PC-9 (cell line): ENCODE measurements at regions not wholly inside any gene's neighbourhood (a gene's known extent, or its start where the extent isn't known, plus 50 kb on each side); places are given as distances from the start of the nearest gene placed in this dataset.

Source experiments
- BruUV-seq: library from RNA; stranded (reverse); fragments of 400-500 nt; replicated peaks from 2 replicates; lab custom pipeline; 2021; lab: Mats Ljungman, UMichigan
- CTCF ChIA-PET: fragments of 300-600 bp; sonication (Branson Sonifier 250); formaldehyde crosslinking; loops from one replicate; lab custom pipeline; 2022; ENCODE audit warnings: antibody characterized with exemption; lab: Charles Lee
- POLR2A ChIA-PET: fragments of 300-600 bp; sonication (Branson Sonifier 250); formaldehyde crosslinking; loops from one replicate; lab custom pipeline; 2022; ENCODE audit warnings: antibody characterized with exemption; ENCODE audit not compliant: unreplicated experiment; lab: Charles Lee
- DNase-seq, 2 experiments: peaks; one replicate each; pipeline versions ENCODE4 v3.0.0 to v3.0.0-alpha.2; 2015 to 2022; ENCODE audit warnings: mixed read lengths in 1 of 2
- H2AFZ ChIP-seq: fragments of 200-600 bp; sonication (generic); 2 replicates; pipeline ENCODE4 v1.8.1; 2017; ENCODE audit warnings: antibody characterized with exemption
- H3F3A ChIP-seq: fragments of 200-600 bp; sonication (generic); 2 replicates; pipeline ENCODE4 v1.8.1; 2017; ENCODE audit warnings: antibody characterized with exemption, mild to moderate bottlenecking, low read depth; ENCODE audit not compliant: insufficient read depth
- H3K27ac ChIP-seq: fragments of 200-600 bp; sonication (generic); 2 replicates; pipeline ENCODE4 v1.6.1; 2016; ENCODE audit warnings: mixed run types
- H3K27me3 ChIP-seq: fragments of 200-600 bp; sonication (generic); 2 replicates; pipeline ENCODE4 v1.6.1; 2016; ENCODE audit warnings: low read depth, mixed run types; ENCODE audit not compliant: insufficient read depth
- H3K36me3 ChIP-seq: fragments of 200-600 bp; sonication (generic); 2 replicates; pipeline ENCODE4 v1.6.1; 2016; ENCODE audit warnings: low read depth, mixed run types
- H3K4me1 ChIP-seq: fragments of 200-600 bp; sonication (generic); replicated peaks from 2 replicates; pipeline ENCODE4 v1.6.1; 2016; ENCODE audit warnings: mixed run types; ENCODE audit not compliant: insufficient read depth
- H3K4me2 ChIP-seq: fragments of 200-600 bp; sonication (generic); 2 replicates; pipeline ENCODE4 v1.6.1; 2017; ENCODE audit warnings: mixed run types
- H3K4me3 ChIP-seq: fragments of 200-600 bp; sonication (generic); 2 replicates; pipeline ENCODE4 v1.6.1; 2016; ENCODE audit warnings: mixed run types
- H3K79me2 ChIP-seq: fragments of 200-600 bp; sonication (generic); 2 replicates; pipeline ENCODE4 v1.6.1; 2017; ENCODE audit warnings: low read depth, mixed run types
- H3K9me2 ChIP-seq: fragments of 200-600 bp; sonication (generic); 2 replicates; pipeline ENCODE4 v1.8.1; 2017; ENCODE audit warnings: mild to moderate bottlenecking; ENCODE audit not compliant: insufficient read depth
- H3K9me3 ChIP-seq: fragments of 200-600 bp; sonication (generic); 2 replicates; pipeline ENCODE4 v1.8.1; 2016; ENCODE audit warnings: low read depth; ENCODE audit not compliant: insufficient read depth
- H4K20me1 ChIP-seq: fragments of 200-600 bp; sonication (generic); 2 replicates; pipeline ENCODE4 v1.8.1; 2017; ENCODE audit not compliant: insufficient read depth
- CTCF ChIP-seq: fragments of 200-600 bp; sonication (generic); conservative IDR thresholded peaks from 2 replicates; pipeline ENCODE4 v1.6.1; 2017; ENCODE audit warnings: mixed run types, antibody characterized with exemption, mild to moderate bottlenecking, moderate library complexity
- EZH2 ChIP-seq: fragments of 200-600 bp; sonication (generic); IDR thresholded peaks from 2 replicates; pipeline ENCODE4 v1.8.0; 2017; ENCODE audit warnings: antibody characterized with exemption, low read depth
- intact Hi-C: fragments of 100-400 bp; cut with micrococcal nuclease; formaldehyde crosslinking; loops from one replicate; pipeline ENCODE4 v1.10.0; 2022; ENCODE audit not compliant: unreplicated experiment

GRCh38 chr9:107597743-107598217, 108.2 kb upstream of the KLF4 start:
- H3K4me1 ChIP-seq, result no peaks in the 10 kb centered on the region
- H3K4me3 ChIP-seq, result no peak overlapping the region
- intact Hi-C loops, result no loop called here
- no TSS peak for BruUV-seq
- no peaks in the 10 kb centered on the region for H4K20me1 ChIP-seq
- TF ChIP-seq CTCF, result no peak
- no peak for TF ChIP-seq EZH2
- ChIA-PET POLR2A (no interaction called here), CTCF (no interaction called here)
- no peak overlapping the region for H2AFZ ChIP-seq
- no peak overlapping the region for H3K27ac ChIP-seq
- DNase-seq, result no peak
- H3K9me2 ChIP-seq, result no peaks in the 10 kb centered on the region
- no peak overlapping the region for H3K4me2 ChIP-seq
- H3K9me3 ChIP-seq, result no peaks in the 10 kb centered on the region
- no peaks in the 10 kb centered on the region for H3K36me3 ChIP-seq
- no peaks in the 10 kb centered on the region for H3F3A ChIP-seq
- H3K79me2 ChIP-seq, result no peaks in the 10 kb centered on the region
- no peaks in the 10 kb centered on the region for H3K27me3 ChIP-seq

- H2AFZ ChIP-seq, result no peak overlapping the region
- H3K79me2 ChIP-seq, result no peaks in the 10 kb centered on the region
- H3F3A ChIP-seq, result no peaks in the 10 kb centered on the region
- no peak overlapping the region for H3K27ac ChIP-seq
- intact Hi-C loops, result no loop called here
- no peak overlapping the region for H3K4me3 ChIP-seq
- no TSS peak for BruUV-seq
- DNase-seq, result no peak
- H3K27me3 ChIP-seq, result no peaks in the 10 kb centered on the region
- H3K36me3 ChIP-seq, result no peaks in the 10 kb centered on the region
- POLR2A ChIA-PET, result interaction anchor here (0.7 kb wide), 1 partner anchor 461 kb away, joined by 3 read pairs; no protein-coding TSS in a partner anchor
- CTCF ChIA-PET, result interaction anchor here (0.6 to 0.7 kb wide), 2 partner anchors 58 to 243 kb away, joined by 3 to 6 read pairs; no protein-coding TSS in a partner anchor
- TF ChIP-seq EZH2, result no peak
- no peak for TF ChIP-seq CTCF
- no peaks in the 10 kb centered on the region for H3K4me1 ChIP-seq
- no peaks in the 10 kb centered on the region for H3K9me3 ChIP-seq
- no peak overlapping the region for H3K4me2 ChIP-seq
- H4K20me1 ChIP-seq, result no peaks in the 10 kb centered on the region
- H3K9me2 ChIP-seq, result no peaks in the 10 kb centered on the region
Observed at GRCh38 chr9:107594908-107595530, 105.5 kb upstream of the KLF4 start.

GRCh38 chr9:107593224-107593870, 103.8 kb upstream of the KLF4 start:
- Histone ChIP-seq H3K4me1 (peaks cover 4% of the 10 kb centered on the region; the same call in 1 of the 2 replicates), H3F3A (no peaks in the 10 kb centered on the region), H3K9me2 (no peaks in the 10 kb centered on the region), H2AFZ (no peak overlapping the region), H3K4me3 (no peak overlapping the region), H3K27ac (no peak overlapping the region), H3K4me2 (no peak overlapping the region), H3K36me3 (no peaks in the 10 kb centered on the region), H3K9me3 (no peaks in the 10 kb centered on the region), H3K79me2 (no peaks in the 10 kb centered on the region), H4K20me1 (no peaks in the 10 kb centered on the region), H3K27me3 (no peaks in the 10 kb centered on the region)
- DNase-seq, result no peak
- no peak for TF ChIP-seq EZH2
- TF ChIP-seq CTCF, result no peak
- CTCF ChIA-PET, result interaction anchor here (0.6 kb wide), 1 partner anchor 46 kb away, joined by 7 read pairs; no protein-coding TSS in a partner anchor
- POLR2A ChIA-PET, result interaction anchor here (0.6 kb wide), 1 partner anchor 672 kb away, joined by 4 read pairs; no protein-coding TSS in a partner anchor
- intact Hi-C loops, result no loop called here
- no TSS peak for BruUV-seq
